Muscle layer of colon (tissue), 2 donors: ENCODE measurements at regions not wholly inside any gene's neighbourhood (a gene's known extent, or its start where the extent isn't known, plus 50 kb on each side); places are given as distances from the start of the nearest gene placed in this dataset.

Experiments used
- H3K27ac ChIP-seq: one replicate; pipeline ENCODE4 v1.7.0; 2013; ENCODE audit warnings: low read depth, mild to moderate bottlenecking, low read length, moderate library complexity
- H3K27me3 ChIP-seq, 2 donors: one replicate each; pipeline ENCODE4 v1.7.0; 2013; ENCODE audit warnings: low read length in 2 of 2, mild to moderate bottlenecking in 2 of 2; ENCODE audit not compliant: insufficient read depth in 2 of 2, control insufficient read depth in 1 of 2
- H3K36me3 ChIP-seq: one replicate; pipeline ENCODE4 v1.7.0; 2013; ENCODE audit warnings: mild to moderate bottlenecking, low read length; ENCODE audit not compliant: insufficient read depth
- H3K4me1 ChIP-seq: one replicate; pipeline ENCODE4 v1.7.0; 2013; ENCODE audit warnings: mild to moderate bottlenecking, low read length; ENCODE audit not compliant: insufficient read depth
- H3K4me3 ChIP-seq, 2 donors: one replicate each; pipeline ENCODE4 v1.7.0; 2013; ENCODE audit warnings: low read length in 2 of 2, low read depth in 1 of 2, mild to moderate bottlenecking in 1 of 2, moderate library complexity in 1 of 2
- H3K9ac ChIP-seq: one replicate; pipeline ENCODE4 v1.7.0; 2013; ENCODE audit warnings: low read length
- H3K9me3 ChIP-seq: one replicate; pipeline ENCODE4 v1.7.0; 2013; ENCODE audit warnings: mild to moderate bottlenecking, low read length
- donor health status: abdominal sarcoma.
- donor health status: Adenocarcinoma of cecum.

DNA sequence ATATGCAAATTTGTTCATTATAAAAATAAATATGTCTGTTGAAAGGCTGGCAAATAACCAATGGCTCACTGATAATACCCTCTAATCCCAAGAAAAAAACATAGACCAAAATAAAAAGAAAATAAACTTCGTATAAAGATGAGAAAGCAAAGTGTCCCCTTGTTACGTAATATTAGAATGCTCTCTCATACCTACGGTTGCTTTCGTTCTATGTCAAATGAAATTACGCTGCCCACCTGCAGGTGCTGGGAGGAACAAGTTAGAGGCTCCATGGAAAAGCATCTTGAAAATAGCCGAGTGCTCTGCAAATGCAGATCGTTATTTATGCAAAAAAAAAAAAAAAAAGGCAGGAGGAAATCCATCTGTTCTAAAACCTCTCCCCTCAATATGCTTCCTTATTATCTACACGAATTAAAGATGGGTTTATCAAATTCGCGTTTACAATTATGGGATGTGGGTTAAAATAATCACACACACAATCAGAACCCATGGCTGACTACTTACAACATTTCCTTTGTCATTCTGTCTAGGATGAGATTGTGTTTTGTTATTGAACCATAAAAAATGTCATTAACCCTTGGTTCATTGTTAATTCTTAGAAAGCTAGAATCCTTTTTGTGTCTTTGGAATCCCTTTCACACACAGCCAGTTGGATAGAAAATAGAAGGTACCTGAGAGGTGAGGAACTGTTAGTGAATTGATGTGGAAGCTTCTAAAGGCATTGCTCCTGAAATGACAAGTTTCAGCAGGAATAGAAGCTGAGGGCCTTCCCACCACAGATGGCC lies 268.6 kb downstream of the SETD4 start:
- H3K9me3 ChIP-seq: no peaks in the 10 kb centered on the region
- H3K4me3 ChIP-seq: no peak overlapping the region
- H3K9ac ChIP-seq: no peak overlapping the region
- no peaks in the 10 kb centered on the region for H3K27me3 ChIP-seq
- H3K36me3 ChIP-seq: no peaks in the 10 kb centered on the region
- no peak overlapping the region for H3K27ac ChIP-seq
- no peaks in the 10 kb centered on the region for H3K4me1 ChIP-seq

DNA sequence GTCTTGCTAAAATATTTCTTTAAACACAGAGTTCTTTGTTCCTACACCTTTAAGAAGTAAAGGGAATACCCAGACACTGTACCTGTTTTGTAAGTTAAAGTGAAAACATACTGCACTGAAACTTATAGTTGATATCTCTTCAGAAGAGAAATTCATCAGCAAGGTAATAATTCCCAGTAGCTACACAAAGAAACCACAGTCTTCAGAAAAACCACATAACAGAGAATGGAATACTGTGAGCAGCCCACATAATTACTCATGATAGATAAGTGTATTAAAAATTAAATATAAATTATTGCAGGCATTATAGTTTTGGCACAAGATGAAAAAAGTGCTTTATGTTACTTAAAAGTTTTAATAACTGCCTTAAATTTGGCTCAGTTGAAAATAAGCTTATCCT lies 276.6 kb downstream of the SETD4 start:
- Histone ChIP-seq H3K9ac (no peak overlapping the region), H3K27ac (no peak overlapping the region), H3K9me3 (no peaks in the 10 kb centered on the region), H3K36me3 (no peaks in the 10 kb centered on the region), H3K4me1 (no peaks in the 10 kb centered on the region), H3K27me3 (no peaks in the 10 kb centered on the region), H3K4me3 (no peak overlapping the region)

DNA sequence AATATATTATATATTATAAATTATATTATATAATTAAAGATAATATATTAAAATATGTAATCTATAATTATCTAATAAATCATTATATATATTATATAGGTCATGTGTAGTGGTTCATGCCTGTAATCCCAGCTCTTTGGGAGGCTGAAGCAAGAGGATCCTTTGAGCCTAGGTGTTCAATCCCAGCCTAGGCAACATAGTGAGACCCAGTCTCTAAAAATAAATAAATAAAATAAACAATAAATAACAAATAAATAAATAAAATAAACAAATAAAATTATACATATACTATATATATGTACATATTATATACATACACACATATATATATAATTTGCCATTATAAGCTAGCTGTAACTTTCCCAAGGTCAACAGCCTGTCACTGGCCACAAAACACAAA lies 277.7 kb downstream of the SETD4 start:
- H3K9ac ChIP-seq: no peak overlapping the region
- H3K36me3 ChIP-seq: no peaks in the 10 kb centered on the region
- no peaks in the 10 kb centered on the region for H3K27me3 ChIP-seq
- no peaks in the 10 kb centered on the region for H3K9me3 ChIP-seq
- H3K27ac ChIP-seq: no peak overlapping the region
- H3K4me1 ChIP-seq: no peaks in the 10 kb centered on the region
- H3K4me3 ChIP-seq: no peak overlapping the region

DNA sequence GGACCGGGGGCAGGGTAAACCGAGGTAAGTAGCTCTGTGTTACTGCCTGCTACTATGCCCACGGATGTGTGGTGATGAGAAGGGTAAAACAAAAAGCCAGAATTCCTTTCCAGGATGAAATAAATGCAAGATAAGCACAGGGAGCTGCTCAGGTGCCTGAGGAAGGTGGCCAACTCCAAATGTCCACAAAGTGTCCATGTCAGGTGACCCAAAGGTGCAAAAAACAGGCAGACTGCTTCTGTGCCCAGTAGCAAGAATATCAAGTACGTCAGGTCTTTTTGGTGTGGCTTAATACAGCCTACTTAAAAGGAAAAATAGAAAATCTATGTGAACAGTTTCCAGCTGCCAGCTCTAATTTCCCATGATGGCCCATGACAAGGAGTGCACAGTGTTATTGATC lies 279.3 kb downstream of the SETD4 start:
- Histone ChIP-seq H3K36me3 (no peaks in the 10 kb centered on the region), H3K4me1 (no peaks in the 10 kb centered on the region), H3K9ac (no peak overlapping the region), H3K4me3 (no peak overlapping the region), H3K9me3 (no peaks in the 10 kb centered on the region), H3K27ac (no peak overlapping the region), H3K27me3 (no peaks in the 10 kb centered on the region)

- Histone ChIP-seq H3K9me3 (no peaks in the 10 kb centered on the region), H3K9ac (no peak overlapping the region), H3K4me3 (no peak overlapping the region), H3K36me3 (no peaks in the 10 kb centered on the region), H3K27ac (no peak overlapping the region), H3K4me1 (no peaks in the 10 kb centered on the region), H3K27me3 (no peaks in the 10 kb centered on the region)
These were observed 280.4 kb downstream of the SETD4 start for GRCh38 chr21:35779690-35780570.

- H3K27me3 ChIP-seq: no peaks in the 10 kb centered on the region
- no peak overlapping the region for H3K27ac ChIP-seq
These were observed 281.2 kb downstream of the SETD4 start for GRCh38 chr21:35779167-35779566.

GRCh38 chr21:35777081-35777480 lies 283.2 kb downstream of the SETD4 start:
- H3K9ac ChIP-seq: no peak overlapping the region
- H3K4me3 ChIP-seq: no peak overlapping the region
- no peaks in the 10 kb centered on the region for H3K36me3 ChIP-seq
- H3K27me3 ChIP-seq: no peaks in the 10 kb centered on the region
- H3K27ac ChIP-seq: no peak overlapping the region
- H3K9me3 ChIP-seq: no peaks in the 10 kb centered on the region
- no peaks in the 10 kb centered on the region for H3K4me1 ChIP-seq

More at GRCh38 chr21:35779167-35779566, 281.2 kb downstream of the SETD4 start:
- Histone ChIP-seq H3K36me3 (no peaks in the 10 kb centered on the region), H3K4me3 (no peak overlapping the region), H3K9me3 (no peaks in the 10 kb centered on the region), H3K9ac (no peak overlapping the region), H3K4me1 (no peaks in the 10 kb centered on the region)

- Histone ChIP-seq H3K27ac (no peak overlapping the region), H3K36me3 (no peaks in the 10 kb centered on the region), H3K4me3 (no peak overlapping the region), H3K27me3 (no peaks in the 10 kb centered on the region), H3K4me1 (no peaks in the 10 kb centered on the region), H3K9me3 (no peaks in the 10 kb centered on the region), H3K9ac (no peak overlapping the region)
These were observed 284.4 kb downstream of the SETD4 start for GRCh38 chr21:35775778-35776544.

DNA sequence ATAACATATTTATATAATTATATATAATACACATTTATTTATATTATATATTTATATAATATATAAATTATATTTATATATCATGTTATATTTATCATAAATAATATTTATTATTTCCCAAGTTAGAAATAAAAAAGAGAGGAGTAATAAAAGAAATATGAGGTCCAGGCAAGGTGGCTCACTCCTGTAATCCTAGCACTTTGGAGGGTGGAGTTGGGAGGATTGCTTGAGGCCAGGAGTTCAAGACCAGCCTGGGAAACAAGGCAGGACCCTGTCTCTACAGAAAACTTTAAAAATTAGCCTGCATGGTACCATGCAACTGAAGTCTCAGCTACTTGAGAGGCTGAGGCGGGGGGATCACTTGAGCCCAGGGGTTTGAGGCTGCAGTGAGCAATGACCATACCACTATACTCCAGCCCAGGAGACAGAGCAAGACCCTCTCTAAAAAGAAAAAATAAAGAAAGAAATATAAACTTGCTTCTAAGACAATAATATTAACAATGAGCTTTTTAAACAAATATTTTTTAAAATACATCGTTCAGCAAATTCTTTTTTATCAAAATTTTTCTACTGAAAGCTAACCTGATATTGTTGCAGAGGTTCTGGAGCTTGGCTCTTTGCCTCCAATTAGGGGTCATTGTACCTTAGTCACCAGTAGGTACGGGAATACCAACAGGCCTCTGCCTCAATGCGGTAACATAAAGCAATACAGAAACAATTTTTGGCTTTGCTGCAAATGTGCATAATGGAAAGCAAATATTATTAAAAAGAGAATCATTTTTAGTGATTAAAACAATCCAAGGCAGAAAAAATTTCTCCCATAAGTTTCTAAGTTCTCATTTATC lies 290.0 kb downstream of the SETD4 start:
- no peak overlapping the region for H3K27ac ChIP-seq
- no peaks in the 10 kb centered on the region for H3K9me3 ChIP-seq
- H3K4me1 ChIP-seq: no peaks in the 10 kb centered on the region
- H3K9ac ChIP-seq: no peak overlapping the region
- no peak overlapping the region for H3K4me3 ChIP-seq
- H3K27me3 ChIP-seq: no peaks in the 10 kb centered on the region
- no peaks in the 10 kb centered on the region for H3K36me3 ChIP-seq

DNA sequence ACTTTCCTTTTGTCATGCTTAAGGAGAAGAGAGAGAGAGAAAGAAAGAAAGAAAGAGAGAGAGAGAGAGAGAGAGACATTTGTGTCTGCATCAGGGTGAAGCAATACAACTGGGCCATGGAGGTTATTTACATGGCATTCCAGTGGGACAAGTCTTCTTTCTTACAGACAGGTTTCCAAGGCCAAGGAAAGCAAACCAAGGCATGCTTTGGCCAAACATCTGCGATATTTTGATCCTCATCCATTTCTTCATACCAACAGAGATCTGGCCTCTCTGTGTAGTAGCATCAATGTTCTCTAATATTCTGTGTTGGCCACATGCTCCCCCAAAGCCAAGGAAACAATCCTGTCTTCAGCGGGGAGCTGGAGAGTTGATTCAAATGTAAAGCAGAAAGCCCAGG lies 292.1 kb downstream of the SETD4 start:
- H3K9me3 ChIP-seq: no peaks in the 10 kb centered on the region

More for the DNA sequence above, 292.1 kb downstream of the SETD4 start:
- Histone ChIP-seq H3K27me3 (no peaks in the 10 kb centered on the region), H3K4me3 (no peak overlapping the region), H3K36me3 (no peaks in the 10 kb centered on the region), H3K27ac (no peak overlapping the region), H3K9ac (no peak overlapping the region), H3K4me1 (no peaks in the 10 kb centered on the region)
